ENCODE measurements at regions not wholly inside any gene's neighbourhood (a gene's known extent, or its start where the extent isn't known, plus 50 kb on each side); places are given as distances from the start of the nearest gene placed in this dataset.

DNA sequence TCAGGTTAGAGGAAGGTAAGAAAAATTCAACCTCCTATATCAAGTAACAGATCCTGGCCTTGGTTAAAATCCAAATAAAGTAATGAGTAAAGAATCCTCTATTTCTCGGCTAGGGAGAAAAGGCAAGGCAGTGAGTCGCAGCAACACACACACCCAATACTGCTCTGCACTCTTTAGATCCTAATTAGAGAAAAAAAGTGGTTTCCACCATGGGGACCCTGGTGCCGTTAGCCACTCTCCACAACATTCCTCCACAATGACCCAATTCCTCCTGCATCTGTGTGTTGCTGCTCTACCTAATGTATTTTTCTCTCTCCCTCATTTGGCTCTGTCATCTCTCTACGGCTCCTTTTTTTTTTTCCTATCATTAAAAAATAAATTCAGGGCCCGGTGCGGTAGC lies 462.7 kb downstream of the METTL4 start:
- no peak for TF ChIP-seq CTCF (IDR thresholded peaks at IDR 0.05; ENCODE audit: insufficient read depth, low read depth, low read length)
- TF ChIP-seq EZH2 (IDR thresholded peaks at IDR 0.05; ENCODE audit: insufficient read depth, low read length), result no peak

All from astrocyte (in vitro differentiated cells and primary cell).